GM19372 (cell line): ENCODE measurements at regions not wholly inside any gene's neighbourhood (a gene's known extent, or its start where the extent isn't known, plus 50 kb on each side); places are given as distances from the start of the nearest gene placed in this dataset.
"Not testable (repeated sequence)": the region's sequence is repeated elsewhere in the genome, so short reads cannot be mapped to it uniquely, and the experiment has no call there.

ENCODE experiments used
- ATAC-seq: cut with Tn5 transposase; IDR thresholded peaks from one replicate; pipeline ENCODE4 v1.9.1; 2021; ENCODE audit warnings: mild to moderate bottlenecking, low read depth, moderate library complexity; ENCODE audit not compliant: unreplicated experiment

GRCh38 chr1:67482733-67483482 is 52.7 kb upstream of the SERBP1 start:
- ATAC-seq, result no peak

DNA sequence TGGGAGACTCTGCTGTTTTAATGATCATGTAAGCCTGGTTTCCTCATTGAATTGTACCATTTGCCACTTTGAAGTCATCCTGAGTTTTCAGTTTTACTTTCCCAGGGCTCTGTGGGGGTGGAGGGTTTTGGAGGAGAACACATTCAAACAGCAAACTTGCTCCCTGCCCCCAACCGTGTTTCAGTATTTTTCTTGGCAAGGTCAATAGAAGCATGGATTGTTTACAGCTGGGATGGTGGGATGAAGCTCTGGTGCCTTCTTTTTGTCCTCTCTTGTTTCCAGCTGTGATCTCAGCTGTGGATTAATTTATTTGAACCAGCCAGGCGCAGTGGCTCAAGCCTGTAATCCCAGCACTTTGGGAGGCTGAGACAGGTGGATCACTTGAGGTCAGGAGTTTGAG is 54.3 kb upstream of the SERBP1 start:
- no peak for ATAC-seq

DNA sequence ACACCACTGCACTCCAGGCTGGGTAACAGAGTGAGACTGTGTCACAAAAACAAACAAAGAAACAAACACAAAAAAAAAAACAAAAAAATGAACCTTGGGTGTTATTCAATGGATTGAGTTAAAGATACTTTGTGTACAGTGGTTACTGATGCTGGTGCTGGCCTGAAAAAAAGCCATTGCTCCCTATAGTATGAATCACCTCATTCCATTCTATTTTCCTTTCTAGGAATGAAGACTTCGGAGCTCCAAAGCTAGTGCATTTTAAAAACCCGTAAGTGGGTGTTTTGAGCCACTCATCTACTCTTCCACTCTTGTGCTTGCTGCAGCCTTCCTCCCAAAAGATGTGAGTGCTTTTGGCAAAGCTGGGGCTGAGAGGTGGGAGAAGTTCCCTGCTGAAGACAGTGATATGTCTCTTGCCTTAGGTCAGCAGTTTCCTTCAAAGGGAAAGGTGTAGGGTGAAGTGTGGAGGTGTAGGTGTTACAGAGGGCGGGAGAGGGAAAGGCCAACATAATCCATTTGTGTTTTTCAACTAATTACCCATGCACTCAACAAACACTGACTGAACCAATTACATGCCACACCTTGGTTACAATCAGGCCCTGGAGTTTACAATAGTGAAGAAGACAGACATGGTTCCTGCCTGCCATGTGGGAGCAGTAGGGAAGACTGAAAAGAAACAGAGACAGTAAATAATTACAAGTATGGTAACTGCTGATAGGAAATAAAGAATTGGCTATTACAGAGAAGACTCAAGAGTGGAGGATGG is 55.0 kb upstream of the SERBP1 start:
- no peak for ATAC-seq

DNA sequence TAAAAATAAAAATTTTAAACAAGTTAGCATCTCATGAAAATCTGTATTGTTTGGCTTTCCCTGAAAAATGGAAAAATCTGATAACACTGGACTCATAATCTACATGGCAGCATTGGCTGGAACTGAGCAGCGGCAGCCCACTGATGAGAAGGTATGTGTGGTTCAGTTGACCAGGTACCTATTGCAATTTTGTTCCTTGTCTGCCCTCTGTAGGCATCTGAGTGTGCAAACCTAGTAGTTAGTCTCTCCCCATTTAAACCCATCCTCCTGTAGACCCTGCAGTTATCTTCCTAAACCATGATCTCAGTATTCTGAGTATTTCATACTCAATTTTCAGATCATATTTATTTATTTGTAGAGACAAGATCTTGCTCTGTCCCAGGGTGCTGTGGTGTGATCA is 59.4 kb upstream of the SERBP1 start:
- no peak for ATAC-seq

DNA sequence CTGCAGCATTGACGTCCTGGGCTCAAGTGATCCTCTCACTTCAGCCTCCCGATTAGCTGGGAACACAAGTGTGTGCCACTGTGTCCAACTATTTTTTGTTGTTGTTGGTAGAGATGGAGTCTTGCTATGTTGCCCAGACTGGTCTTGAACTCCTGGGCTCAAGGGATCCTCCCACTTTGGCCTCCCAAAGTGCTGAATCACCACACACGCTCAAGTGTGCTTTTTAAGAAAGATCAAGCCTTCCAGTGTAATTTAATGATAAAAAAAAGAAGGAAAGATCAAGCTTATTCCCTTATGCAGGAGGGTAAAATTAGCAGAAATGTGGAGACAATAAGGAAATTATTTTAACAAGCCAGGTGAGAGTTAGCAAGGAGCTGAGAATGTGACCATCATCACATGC is 61.1 kb upstream of the SERBP1 start:
- ATAC-seq, result no peak

DNA sequence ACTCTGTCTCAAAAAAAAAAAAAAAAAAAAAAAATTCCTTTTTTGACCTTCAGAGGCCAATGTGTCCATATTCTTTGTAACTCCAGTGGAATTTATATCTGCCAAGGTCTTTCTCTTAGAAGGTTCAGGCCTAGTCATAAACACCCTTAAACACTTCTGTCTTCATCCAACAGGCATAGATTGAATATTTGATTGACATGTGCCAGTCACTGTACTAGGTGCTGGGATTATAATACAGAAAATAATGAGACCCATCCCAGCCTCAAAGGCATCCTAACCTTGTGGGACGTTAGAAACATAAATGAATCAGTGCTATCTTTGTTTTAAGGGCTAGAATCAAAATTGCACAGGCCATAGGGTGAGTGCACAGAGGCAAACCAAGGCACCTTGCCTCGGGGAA is 62.9 kb upstream of the SERBP1 start:
- no peak for ATAC-seq

DNA sequence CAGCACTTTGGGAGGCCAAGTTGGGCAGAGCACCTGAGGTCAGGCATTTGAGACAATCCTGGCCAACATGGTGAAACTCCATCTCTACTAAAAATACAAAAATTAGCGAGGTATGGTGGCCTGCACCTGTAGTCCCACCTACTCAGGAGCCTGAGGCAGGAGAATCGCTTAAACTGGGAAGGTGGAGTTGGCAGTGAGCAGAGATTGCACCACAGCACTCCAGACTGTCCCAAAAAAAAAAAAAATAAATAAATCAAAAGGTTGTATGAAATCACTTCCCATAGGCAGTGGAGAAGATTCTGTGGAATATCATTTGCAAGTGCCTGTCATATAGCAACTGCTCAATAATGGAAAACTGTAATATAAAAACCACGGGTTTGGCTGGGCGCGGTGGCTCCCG is 65.1 kb upstream of the SERBP1 start:
- no peak for ATAC-seq

DNA sequence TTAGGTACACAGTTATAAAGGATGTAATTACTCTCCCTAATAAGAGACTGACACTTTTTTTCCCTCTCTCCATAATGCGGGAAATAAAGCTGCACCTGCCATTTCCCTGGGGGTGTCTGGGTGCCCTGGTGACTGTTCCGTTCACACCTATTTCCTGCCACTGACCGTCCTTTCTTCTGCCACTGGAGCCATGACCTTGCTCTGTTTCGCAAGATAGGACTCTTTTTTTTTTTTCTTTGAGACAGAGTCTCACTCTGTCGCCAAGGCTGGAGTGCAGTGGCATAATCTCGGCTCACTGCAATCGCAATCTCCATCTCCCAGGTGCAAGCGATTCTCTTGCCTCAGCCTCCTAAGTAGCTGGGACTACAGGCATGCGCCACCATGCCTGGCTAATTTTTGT is 66.1 kb upstream of the SERBP1 start:
- ATAC-seq, result no peak

DNA sequence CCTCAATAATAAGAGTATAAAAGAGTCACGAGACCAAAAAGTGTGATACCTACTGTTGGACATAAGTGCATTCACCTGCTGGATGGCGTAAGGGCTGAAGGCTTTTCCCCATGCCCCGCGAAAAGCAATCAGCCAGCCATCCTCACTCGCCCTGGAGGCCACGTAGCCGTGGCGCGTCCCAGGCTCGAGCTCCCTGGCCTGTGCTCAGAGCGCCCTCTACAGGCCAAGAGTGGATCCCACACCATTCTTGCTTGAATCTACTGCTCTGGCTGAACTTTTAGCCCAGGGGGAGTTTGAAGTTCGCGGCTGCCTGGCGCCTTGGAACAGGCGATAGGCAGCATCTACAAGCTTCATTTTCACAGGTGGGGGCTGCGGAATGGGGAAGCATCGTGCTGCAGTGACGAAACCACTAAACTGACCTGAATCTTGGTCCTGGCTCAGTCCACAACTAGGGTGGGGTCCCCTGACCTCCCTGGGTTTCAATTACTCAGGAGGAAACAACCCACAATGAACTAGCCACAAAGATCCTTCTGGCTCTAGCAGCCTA is 70.3 kb upstream of the SERBP1 start:
- peak; percentile 99 for ATAC-seq

DNA sequence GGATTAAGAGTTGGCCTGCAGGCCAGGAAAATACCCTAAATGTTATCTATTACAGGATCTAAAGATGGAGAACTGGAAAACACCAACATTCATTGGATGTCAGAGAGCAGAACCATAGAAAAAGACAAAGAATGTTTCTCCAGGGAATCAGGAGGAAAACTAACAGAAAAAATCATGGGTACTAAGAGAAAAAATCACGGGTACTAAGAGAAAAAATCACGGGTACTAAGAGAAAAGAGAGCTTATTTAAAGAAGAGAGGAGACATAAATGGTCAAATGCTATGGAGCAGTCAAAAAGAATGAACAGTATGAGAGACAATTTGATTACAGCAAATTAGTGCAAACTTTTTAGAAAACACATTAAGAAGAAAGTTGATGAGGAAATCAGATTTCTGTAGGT is 73.8 kb upstream of the SERBP1 start:
- ATAC-seq, result no peak

GRCh38 chr1:67513392-67514294 is 83.4 kb upstream of the SERBP1 start:
- ATAC-seq, result not testable (repeated sequence)

DNA sequence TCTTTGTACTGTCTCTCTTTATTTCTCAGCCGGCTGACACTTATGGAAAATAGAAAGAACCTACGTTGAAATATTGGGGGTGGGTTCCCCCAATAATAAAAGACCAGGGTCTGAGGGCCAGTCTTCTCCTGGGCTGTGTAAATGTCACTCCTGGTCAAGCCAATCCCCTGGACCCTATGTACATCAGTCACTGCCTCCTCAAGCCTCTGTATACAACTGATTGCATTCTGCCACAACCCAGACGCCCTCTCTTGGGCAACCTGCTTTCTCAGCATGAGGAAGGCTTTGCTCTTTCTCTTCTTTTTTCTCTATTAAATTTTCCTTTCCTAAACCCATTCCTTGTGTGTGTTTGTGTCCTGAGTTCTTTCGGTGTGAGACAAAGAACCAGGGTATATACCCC is 84.1 kb upstream of the SERBP1 start:
- ATAC-seq, result no peak

DNA sequence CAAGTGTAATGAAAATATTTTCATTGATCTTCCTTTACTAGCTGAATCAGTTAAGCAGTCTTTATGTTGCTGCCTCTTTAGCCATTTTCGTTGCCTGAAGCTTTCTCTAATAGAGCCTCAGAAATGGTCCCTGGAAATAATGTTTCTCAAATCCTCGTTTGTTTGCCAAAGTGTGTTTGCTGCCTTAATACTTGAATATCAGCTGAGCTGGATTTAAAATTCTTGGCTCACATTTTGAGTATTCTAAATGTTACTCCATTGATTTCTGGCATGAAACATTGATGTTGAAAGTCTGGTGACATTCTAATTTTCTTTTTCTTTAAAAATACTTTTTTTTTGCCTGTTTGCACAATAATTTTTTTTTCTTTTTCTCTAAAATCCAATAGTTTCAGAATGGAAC is 84.6 kb upstream of the SERBP1 start:
- ATAC-seq, result no peak

DNA sequence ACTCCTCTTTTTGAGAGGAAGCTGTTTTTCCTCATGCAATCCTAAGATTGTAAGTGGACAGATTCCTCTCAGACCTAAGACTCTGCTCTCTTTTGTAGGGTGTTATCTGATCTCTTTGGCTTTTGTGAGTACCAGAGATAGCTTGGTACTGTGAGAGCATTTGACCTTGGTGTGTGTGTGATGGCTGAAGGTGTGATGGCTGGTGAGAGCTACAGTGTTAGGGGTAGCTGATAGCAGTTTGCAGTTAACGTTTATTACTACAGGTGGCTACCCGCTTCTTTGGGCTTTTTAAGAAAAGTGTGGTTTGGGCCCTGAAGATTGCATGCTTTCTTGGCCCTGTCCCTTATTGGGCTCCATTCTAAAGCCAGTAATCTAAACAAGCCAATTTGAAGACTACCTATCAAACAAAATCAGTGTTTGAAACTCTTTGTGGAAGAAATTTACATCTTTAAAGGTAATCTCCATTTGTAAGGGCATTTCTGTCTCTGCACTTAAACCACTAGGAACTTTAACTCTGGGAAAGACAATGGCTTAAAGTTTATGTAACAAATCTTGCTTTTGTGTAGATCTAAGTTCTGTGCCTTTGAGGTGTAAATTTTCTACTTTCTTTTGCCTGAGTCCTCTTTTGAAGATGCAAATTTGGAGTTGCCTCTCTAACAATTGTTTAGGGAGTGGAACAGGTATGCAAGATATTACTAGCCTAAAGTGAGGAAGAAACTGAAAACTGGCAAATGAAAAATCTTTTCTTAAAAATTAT is 85.3 kb upstream of the SERBP1 start:
- no peak for ATAC-seq

DNA sequence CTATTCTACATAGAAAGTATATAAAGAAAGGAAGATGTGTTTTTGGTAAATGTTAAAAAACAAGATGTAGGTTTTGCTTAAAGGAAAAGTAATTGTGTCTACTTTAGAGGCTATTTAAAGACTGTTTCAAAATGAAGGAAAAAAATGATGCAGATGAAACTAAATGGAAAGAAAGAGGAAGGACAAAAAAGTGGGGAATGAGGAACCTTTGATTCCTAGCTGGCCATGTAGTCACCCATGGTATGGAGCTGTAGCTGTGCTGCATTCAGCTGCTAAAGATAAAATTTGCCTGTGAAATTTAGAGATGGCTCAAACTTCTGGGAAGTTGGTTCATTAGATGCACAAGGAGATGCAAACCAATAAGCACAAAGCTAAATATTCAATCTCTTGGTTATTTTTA is 86.8 kb upstream of the SERBP1 start:
- ATAC-seq, result no peak

- ATAC-seq, result no peak
These were observed 91.8 kb upstream of the SERBP1 start for GRCh38 chr1:67522001-67522441.

DNA sequence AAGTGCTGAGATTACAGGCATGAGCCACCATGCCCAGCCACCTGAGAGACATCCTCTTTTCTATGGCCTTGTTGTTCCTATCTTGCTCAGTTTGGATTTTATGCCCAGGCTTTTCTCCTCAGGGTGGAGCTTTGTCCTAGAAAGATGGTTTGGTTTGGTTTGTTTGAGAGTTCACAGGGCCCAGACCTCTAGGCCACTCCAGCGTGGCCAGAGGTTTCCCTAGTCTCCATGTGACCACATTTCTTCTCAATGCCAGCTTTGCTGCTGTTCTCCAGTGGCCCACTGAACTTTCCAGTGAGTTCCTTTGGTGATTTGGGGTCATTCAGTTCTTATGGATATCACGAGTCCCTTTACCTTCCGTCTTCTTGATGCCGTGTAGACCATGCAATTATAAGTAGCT is 92.6 kb upstream of the SERBP1 start:
- no peak for ATAC-seq

DNA sequence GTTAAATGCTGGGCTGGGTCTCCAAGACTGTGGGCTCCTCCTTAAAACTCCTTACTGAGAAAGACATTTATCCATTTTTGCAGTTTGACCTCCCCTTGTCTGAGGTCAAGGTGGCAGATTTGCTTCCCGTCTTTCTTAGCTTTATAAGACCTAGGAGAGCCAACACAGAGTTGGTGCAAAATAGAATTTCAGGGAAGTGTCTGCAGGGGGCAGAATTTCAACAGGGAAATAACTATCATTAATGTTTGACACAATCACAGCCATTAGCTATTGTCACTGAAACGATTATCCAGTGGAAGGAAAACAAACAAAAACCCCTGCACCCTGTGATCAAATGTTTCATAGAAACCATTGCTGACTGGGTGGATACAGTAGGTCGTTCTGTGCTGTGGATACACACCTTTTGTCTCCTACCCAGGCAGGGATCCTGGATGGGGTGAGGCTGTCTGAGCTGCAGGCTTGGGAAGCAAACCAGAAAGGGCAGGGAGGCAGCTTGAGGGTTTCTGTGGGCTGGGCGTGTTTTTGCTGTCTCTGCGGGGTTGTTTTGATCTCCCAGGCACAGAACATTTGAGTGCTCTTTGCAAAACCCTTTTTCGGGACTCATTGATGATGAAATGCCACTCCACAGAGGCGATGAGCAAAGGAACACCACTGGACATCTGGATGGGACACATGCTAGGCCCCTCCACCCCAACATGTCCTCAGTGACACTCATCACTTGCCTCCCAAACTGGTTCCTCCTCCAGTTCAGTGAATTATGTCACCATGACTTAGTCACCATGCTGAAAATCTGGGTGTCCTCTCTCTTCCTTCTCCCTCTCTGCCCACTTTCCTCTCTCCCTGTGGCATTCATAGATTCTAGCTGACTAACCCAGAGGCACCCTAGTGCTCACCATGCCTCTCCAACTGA is 94.2 kb upstream of the SERBP1 start:
- no peak for ATAC-seq
